ENCODE measurements at regions not wholly inside any gene's neighbourhood (a gene's known extent, or its start where the extent isn't known, plus 50 kb on each side); places are given as distances from the start of the nearest gene placed in this dataset.

- Histone ChIP-seq H3K79me2 (ENCODE audit: insufficient read depth, low read length) (no peaks in the 10 kb centered on the region), H3K27ac (ENCODE audit: low read depth, low read length) (no peak overlapping the region), H3K4me3 (ENCODE audit: insufficient read depth, low read length) (no peak overlapping the region), H4K20me1 (ENCODE audit: insufficient read depth, low read length) (no peaks in the 10 kb centered on the region), H3K9me3 (ENCODE audit: low read depth, low read length) (peaks cover 3% of the 10 kb centered on the region), H3K4me2 (ENCODE audit: insufficient read depth, low read length) (no peak overlapping the region), H3K36me3 (ENCODE audit: insufficient read depth, low read length) (no peaks in the 10 kb centered on the region), H3K27me3 (ENCODE audit: insufficient read depth, low read length) (no peaks in the 10 kb centered on the region), H2AFZ (ENCODE audit: low read length) (no peak overlapping the region), H3K4me1 (ENCODE audit: insufficient read depth, low read length) (no peaks in the 10 kb centered on the region)
- TF ChIP-seq, protein P1, sequence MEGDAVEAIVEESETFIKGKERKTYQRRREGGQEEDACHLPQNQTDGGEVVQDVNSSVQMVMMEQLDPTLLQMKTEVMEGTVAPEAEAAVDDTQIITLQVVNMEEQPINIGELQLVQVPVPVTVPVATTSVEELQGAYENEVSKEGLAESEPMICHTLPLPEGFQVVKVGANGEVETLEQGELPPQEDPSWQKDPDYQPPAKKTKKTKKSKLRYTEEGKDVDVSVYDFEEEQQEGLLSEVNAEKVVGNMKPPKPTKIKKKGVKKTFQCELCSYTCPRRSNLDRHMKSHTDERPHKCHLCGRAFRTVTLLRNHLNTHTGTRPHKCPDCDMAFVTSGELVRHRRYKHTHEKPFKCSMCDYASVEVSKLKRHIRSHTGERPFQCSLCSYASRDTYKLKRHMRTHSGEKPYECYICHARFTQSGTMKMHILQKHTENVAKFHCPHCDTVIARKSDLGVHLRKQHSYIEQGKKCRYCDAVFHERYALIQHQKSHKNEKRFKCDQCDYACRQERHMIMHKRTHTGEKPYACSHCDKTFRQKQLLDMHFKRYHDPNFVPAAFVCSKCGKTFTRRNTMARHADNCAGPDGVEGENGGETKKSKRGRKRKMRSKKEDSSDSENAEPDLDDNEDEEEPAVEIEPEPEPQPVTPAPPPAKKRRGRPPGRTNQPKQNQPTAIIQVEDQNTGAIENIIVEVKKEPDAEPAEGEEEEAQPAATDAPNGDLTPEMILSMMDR (IDR thresholded peaks at IDR 0.05; ENCODE audit: extremely low read depth, low read depth, low read length), result no peak
- DNase-seq (ENCODE audit: insufficient read length, low spot score, missing footprints), result no peak
Measured at GRCh38 chr2:153221506-153221905, 257.1 kb downstream of the RPRM start.

- no peaks in the 10 kb centered on the region for H3K27me3 ChIP-seq (ENCODE audit: insufficient read depth, low read length)
- H3K27ac ChIP-seq (ENCODE audit: low read depth, low read length), result no peak overlapping the region
- H3K36me3 ChIP-seq (ENCODE audit: insufficient read depth, low read length), result no peaks in the 10 kb centered on the region
Measured at GRCh38 chr2:153221087-153221486, 257.5 kb downstream of the RPRM start.

GRCh38 chr2:153218851-153219250 is 259.7 kb downstream of the RPRM start:
- Histone ChIP-seq H3K9me3 (ENCODE audit: low read depth, low read length) (peaks cover 3% of the 10 kb centered on the region), H4K20me1 (ENCODE audit: insufficient read depth, low read length) (no peaks in the 10 kb centered on the region), H3K4me1 (ENCODE audit: insufficient read depth, low read length) (no peaks in the 10 kb centered on the region), H3K27ac (ENCODE audit: low read depth, low read length) (no peak overlapping the region), H3K4me2 (ENCODE audit: insufficient read depth, low read length) (no peak overlapping the region), H2AFZ (ENCODE audit: low read length) (no peak overlapping the region), H3K27me3 (ENCODE audit: insufficient read depth, low read length) (no peaks in the 10 kb centered on the region), H3K36me3 (ENCODE audit: insufficient read depth, low read length) (no peaks in the 10 kb centered on the region), H3K4me3 (ENCODE audit: insufficient read depth, low read length) (no peak overlapping the region), H3K79me2 (ENCODE audit: insufficient read depth, low read length) (no peaks in the 10 kb centered on the region)
- TF ChIP-seq, protein P1 (IDR thresholded peaks at IDR 0.05; ENCODE audit: extremely low read depth, low read depth, low read length), result no peak
- no peak for DNase-seq (ENCODE audit: insufficient read length, low spot score, missing footprints)

More at GRCh38 chr2:153221087-153221486, 257.5 kb downstream of the RPRM start:
- TF ChIP-seq, protein P1 (IDR thresholded peaks at IDR 0.05; ENCODE audit: extremely low read depth, low read depth, low read length), result no peak
- Histone ChIP-seq H3K4me1 (ENCODE audit: insufficient read depth, low read length) (no peaks in the 10 kb centered on the region), H3K79me2 (ENCODE audit: insufficient read depth, low read length) (no peaks in the 10 kb centered on the region), H4K20me1 (ENCODE audit: insufficient read depth, low read length) (no peaks in the 10 kb centered on the region), H3K4me3 (ENCODE audit: insufficient read depth, low read length) (no peak overlapping the region), H3K4me2 (ENCODE audit: insufficient read depth, low read length) (no peak overlapping the region), H2AFZ (ENCODE audit: low read length) (no peak overlapping the region), H3K9me3 (ENCODE audit: low read depth, low read length) (peaks cover 3% of the 10 kb centered on the region)
- DNase-seq (ENCODE audit: insufficient read length, low spot score, missing footprints), result no peak

GRCh38 chr2:153214337-153214736 is 264.2 kb downstream of the RPRM start:
- H3K9me3 ChIP-seq (ENCODE audit: low read depth, low read length), result peaks cover 3% of the 10 kb centered on the region
- H3K27ac ChIP-seq (ENCODE audit: low read depth, low read length), result no peak overlapping the region
- TF ChIP-seq, protein P1 (IDR thresholded peaks at IDR 0.05; ENCODE audit: extremely low read depth, low read depth, low read length), result no peak
- no peaks in the 10 kb centered on the region for H4K20me1 ChIP-seq (ENCODE audit: insufficient read depth, low read length)
- H3K36me3 ChIP-seq (ENCODE audit: insufficient read depth, low read length), result no peaks in the 10 kb centered on the region
- no peak overlapping the region for H3K4me2 ChIP-seq (ENCODE audit: insufficient read depth, low read length)
- no peak overlapping the region for H3K4me3 ChIP-seq (ENCODE audit: insufficient read depth, low read length)
- no peaks in the 10 kb centered on the region for H3K79me2 ChIP-seq (ENCODE audit: insufficient read depth, low read length)
- no peak overlapping the region for H2AFZ ChIP-seq (ENCODE audit: low read length)
- DNase-seq (ENCODE audit: insufficient read length, low spot score, missing footprints), result no peak
- H3K4me1 ChIP-seq (ENCODE audit: insufficient read depth, low read length), result no peaks in the 10 kb centered on the region
- no peaks in the 10 kb centered on the region for H3K27me3 ChIP-seq (ENCODE audit: insufficient read depth, low read length)

Data from osteoblast (primary cell).